Esophagus muscularis mucosa (tissue), 4 donors: ENCODE measurements at regions not wholly inside any gene's neighbourhood (a gene's known extent, or its start where the extent isn't known, plus 50 kb on each side); places are given as distances from the start of the nearest gene placed in this dataset.

ENCODE experiments used
- DNase-seq: peaks from one replicate; pipeline ENCODE4 v3.0.0-alpha.2; 2017; ENCODE audit errors: extremely low spot score
- H3K27ac ChIP-seq, 4 donors: fragments of 200-600 bp; sonication (generic); replicated peaks in 1 of 4; 1 replicate in 3 of 4; 2 replicates in 1 of 4; pipeline ENCODE4 v1.5.1; 2016 to 2019; ENCODE audit warnings: mild to moderate bottlenecking in 1 of 4
- H3K27me3 ChIP-seq, 4 donors: fragments of 200-600 bp; sonication (generic); one replicate each; pipeline versions ENCODE4 v1.5.1 to v1.6.0; 2016 to 2019
- H3K36me3 ChIP-seq, 4 donors: fragments of 200-600 bp; sonication (generic); one replicate each; pipeline ENCODE4 v1.5.1; 2016 to 2019
- H3K4me1 ChIP-seq, 4 donors: fragments of 200-600 bp; sonication (generic); one replicate each; pipeline ENCODE4 v1.5.1; 2016 to 2019
- H3K4me3 ChIP-seq, 4 donors: fragments of 200-600 bp; sonication (generic); 1 replicate in 2 of 4; 2 replicates in 2 of 4; pipeline ENCODE4 v1.5.1; 2016 to 2019; ENCODE audit warnings: mild to moderate bottlenecking in 4 of 4, moderate library complexity in 1 of 4
- H3K9me3 ChIP-seq, 4 donors: fragments of 200-600 bp; sonication (generic); 1 replicate in 3 of 4; 2 replicates in 1 of 4; pipeline ENCODE4 v1.5.1; 2016 to 2019
- CTCF ChIP-seq, 3 experiments: fragments of 200-600 bp in 2 of 3; fragments of 450-650 bp in 1 of 3; sonication (generic) in 2 of 3; IDR thresholded peaks; one replicate each; pipeline ENCODE4 v1.5.1; 2017 to 2019; ENCODE audit warnings: antibody characterized with exemption in 3 of 3, mild to moderate bottlenecking in 2 of 3, moderate library complexity in 1 of 3
- EP300 ChIP-seq: sonication (generic); formaldehyde crosslinking; IDR thresholded peaks from one replicate; pipeline ENCODE4 v1.6.1; 2017; ENCODE audit warnings: antibody characterized with exemption
- POLR2A ChIP-seq: fragments of 450-650 bp; IDR thresholded peaks from one replicate; pipeline ENCODE4 v1.6.1; 2017; ENCODE audit warnings: antibody characterized with exemption, moderate library complexity, mild to moderate bottlenecking, low read depth
- POLR2AphosphoS5 ChIP-seq, 2 donors: sonication (generic); formaldehyde crosslinking; IDR thresholded peaks; one replicate each; pipeline ENCODE4 v1.6.1; 2017; ENCODE audit warnings: antibody characterized with exemption in 2 of 2
- WGBS: methylation state at CpG from one replicate; pipeline ENCODE4 v1.1.5; 2018; 5-methylcytosine and 5-hydroxymethylcytosine counted together
- intact Hi-C: fragments of 100-400 bp; cut with DNase I; formaldehyde crosslinking; loops from one replicate; pipeline ENCODE4 v1.15.1; 2023

- intact Hi-C loops: no loop called here
- no peak for DNase-seq
- Histone ChIP-seq H3K36me3 (no peaks in the 10 kb centered on the region), H3K9me3 (peaks cover 0 to 22% (median 9%) of the 10 kb centered on the region in 4 donors), H3K4me3 (no peak overlapping the region), H3K27ac (no peak overlapping the region), H3K27me3 (no peaks in the 10 kb centered on the region), H3K4me1 (peaks cover 0 to 12% (median 0%) of the 10 kb centered on the region in 4 donors)
- TF ChIP-seq EP300: no peak
- TF ChIP-seq CTCF (IDR thresholded peaks at IDR 0.05): no peak
- TF ChIP-seq POLR2A: no peak
- TF ChIP-seq POLR2AphosphoS5 (IDR thresholded peaks at IDR 0.05): no peak
- 84% methylated on average over 3 of the region's 3 CpGs for WGBS
Observed at GRCh38 chr5:165526357-165526756, 2020.9 kb downstream of the MAT2B start.

- peaks cover 0 to 22% (median 9%) of the 10 kb centered on the region in 4 donors for H3K9me3 ChIP-seq
- no peaks in the 10 kb centered on the region for H3K27me3 ChIP-seq
- H3K27ac ChIP-seq: no peak overlapping the region
- intact Hi-C loops: no loop called here
- no peak overlapping the region for H3K4me3 ChIP-seq
- no peaks in the 10 kb centered on the region for H3K36me3 ChIP-seq
- WGBS: 78% methylated on average over 4 of the region's 4 CpGs
- TF ChIP-seq CTCF (IDR thresholded peaks at IDR 0.05) (no peak), POLR2AphosphoS5 (IDR thresholded peaks at IDR 0.05) (no peak), POLR2A (no peak), EP300 (no peak)
- DNase-seq: no peak
- H3K4me1 ChIP-seq: no peaks in the 10 kb centered on the region
Observed at GRCh38 chr5:165527577-165527976, 2022.2 kb downstream of the MAT2B start.

- intact Hi-C loops: no loop called here
- no peaks in the 10 kb centered on the region for H3K36me3 ChIP-seq
Observed at GRCh38 chr5:165538065-165538464, 2032.6 kb downstream of the MAT2B start.

GRCh38 chr5:165559645-165560044, 2054.2 kb downstream of the MAT2B start:
- Histone ChIP-seq H3K4me1 (peaks cover 0 to 6% (median 0%) of the 10 kb centered on the region in 4 donors), H3K27ac (no peak overlapping the region), H3K36me3 (no peaks in the 10 kb centered on the region), H3K4me3 (no peak overlapping the region), H3K27me3 (no peaks in the 10 kb centered on the region), H3K9me3 (no peaks in the 10 kb centered on the region)
- WGBS: 74% methylated on average over 3 of the region's 3 CpGs
- no peak for TF ChIP-seq POLR2A
- no peak for TF ChIP-seq CTCF (IDR thresholded peaks at IDR 0.05)
- no peak for TF ChIP-seq EP300
- TF ChIP-seq POLR2AphosphoS5 (IDR thresholded peaks at IDR 0.05): no peak
- DNase-seq: no peak
- intact Hi-C loops: no loop called here

More at GRCh38 chr5:165538065-165538464, 2032.6 kb downstream of the MAT2B start:
- Histone ChIP-seq H3K27ac (no peak overlapping the region), H3K27me3 (no peaks in the 10 kb centered on the region), H3K4me1 (peaks cover 0 to 8% (median 0%) of the 10 kb centered on the region in 4 donors), H3K4me3 (no peak overlapping the region), H3K9me3 (no peaks in the 10 kb centered on the region)
- DNase-seq: no peak
- TF ChIP-seq POLR2A (no peak), CTCF (IDR thresholded peaks at IDR 0.05) (no peak), EP300 (no peak), POLR2AphosphoS5 (IDR thresholded peaks at IDR 0.05) (no peak)

GRCh38 chr5:165560648-165561047, 2055.2 kb downstream of the MAT2B start:
- Histone ChIP-seq H3K27me3 (no peaks in the 10 kb centered on the region), H3K36me3 (no peaks in the 10 kb centered on the region), H3K4me3 (no peak overlapping the region), H3K9me3 (no peaks in the 10 kb centered on the region), H3K27ac (no peak overlapping the region), H3K4me1 (peaks cover 0 to 6% (median 0%) of the 10 kb centered on the region in 4 donors)
- no peak for DNase-seq
- TF ChIP-seq POLR2A: no peak
- no peak for TF ChIP-seq EP300
- no peak for TF ChIP-seq POLR2AphosphoS5 (IDR thresholded peaks at IDR 0.05)
- TF ChIP-seq CTCF (IDR thresholded peaks at IDR 0.05): no peak
- WGBS: 25% methylated on average over 1 of the region's 1 CpG
- intact Hi-C loops: no loop called here
